CD4-positive, alpha-beta T cell treated with Interleukin-12 subunit alpha and Interleukin-12 subunit beta, for 1 hour (primary cell): ENCODE measurements at regions not wholly inside any gene's neighbourhood (a gene's known extent, or its start where the extent isn't known, plus 50 kb on each side); places are given as distances from the start of the nearest gene placed in this dataset.
"Not testable (repeated sequence)": the region's sequence is repeated elsewhere in the genome, so short reads cannot be mapped to it uniquely, and the experiment has no call there.

Source experiments
- DNase-seq: peaks from one replicate; pipeline ENCODE4 v3.0.0-alpha.2; 2020

DNA sequence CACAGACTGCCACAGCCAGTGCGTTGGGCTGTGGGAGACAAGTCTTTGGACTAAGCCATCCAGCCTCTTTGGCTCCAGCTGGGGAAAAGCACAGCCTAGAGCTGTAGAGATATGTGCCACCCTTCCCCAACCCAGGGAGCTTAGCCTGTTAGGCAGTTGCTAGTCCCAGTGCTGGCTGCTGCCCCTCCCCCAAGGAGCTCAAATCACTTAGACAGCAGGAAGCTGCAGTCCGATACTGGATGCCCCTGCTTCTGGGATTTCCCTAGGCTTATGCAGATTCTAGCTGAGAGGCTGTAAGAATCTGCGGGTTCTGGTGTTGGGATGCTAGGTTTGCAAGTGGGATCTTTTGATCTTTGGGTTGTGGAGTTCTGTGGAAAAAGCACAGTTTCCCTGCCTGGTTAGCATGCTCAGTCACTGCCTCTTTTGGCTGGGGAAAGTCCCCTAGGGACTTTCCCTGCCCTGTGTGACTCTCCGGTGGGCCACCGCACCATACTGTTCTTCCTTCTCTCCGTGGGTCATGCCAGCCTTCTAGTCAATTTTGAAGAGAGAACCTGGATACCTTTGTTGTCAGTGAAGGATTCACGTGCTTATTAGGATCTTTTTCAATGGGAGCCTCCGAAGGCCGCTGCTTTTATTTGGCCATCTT lies 792.0 kb downstream of the KCNA4 start:
- DNase-seq: no peak

DNA sequence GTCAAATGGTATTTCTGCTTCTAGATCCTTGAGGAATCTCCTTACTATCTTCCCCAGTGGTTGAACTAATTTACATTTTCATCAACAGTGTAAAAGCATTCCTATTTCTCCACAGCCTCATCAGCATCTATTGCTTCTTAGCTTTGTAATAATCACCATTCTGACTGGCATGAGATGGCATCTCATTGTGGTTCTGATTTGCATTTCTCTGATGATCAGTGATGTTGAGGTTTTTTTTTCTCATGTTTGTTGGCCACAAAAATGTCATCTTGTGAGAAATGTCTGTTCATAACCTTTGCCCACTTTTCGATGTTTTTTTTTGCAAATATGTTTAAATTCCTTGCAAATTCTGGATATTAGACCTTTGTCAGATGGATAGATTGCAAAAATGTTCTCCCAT lies 797.3 kb downstream of the KCNA4 start:
- not testable (repeated sequence) for DNase-seq

DNA sequence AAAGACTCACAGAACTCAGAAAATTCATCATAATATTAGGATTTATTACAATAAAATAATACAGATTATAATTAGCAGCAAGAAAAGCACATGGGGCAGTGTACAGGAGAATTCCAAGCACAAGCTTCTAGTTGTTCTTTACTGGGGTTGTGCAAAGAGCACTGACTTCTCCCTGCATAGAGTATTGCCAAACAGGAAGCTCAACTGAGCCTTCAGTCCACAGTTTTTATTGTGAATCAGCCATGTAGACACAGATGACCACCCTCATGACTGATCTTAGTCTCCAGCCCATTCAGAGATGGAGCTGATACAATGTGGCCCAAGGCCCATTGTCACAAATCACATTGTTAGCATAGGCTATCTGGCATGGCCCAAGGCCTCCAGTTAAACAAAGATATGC lies 798.9 kb downstream of the KCNA4 start:
- no peak for DNase-seq

DNA sequence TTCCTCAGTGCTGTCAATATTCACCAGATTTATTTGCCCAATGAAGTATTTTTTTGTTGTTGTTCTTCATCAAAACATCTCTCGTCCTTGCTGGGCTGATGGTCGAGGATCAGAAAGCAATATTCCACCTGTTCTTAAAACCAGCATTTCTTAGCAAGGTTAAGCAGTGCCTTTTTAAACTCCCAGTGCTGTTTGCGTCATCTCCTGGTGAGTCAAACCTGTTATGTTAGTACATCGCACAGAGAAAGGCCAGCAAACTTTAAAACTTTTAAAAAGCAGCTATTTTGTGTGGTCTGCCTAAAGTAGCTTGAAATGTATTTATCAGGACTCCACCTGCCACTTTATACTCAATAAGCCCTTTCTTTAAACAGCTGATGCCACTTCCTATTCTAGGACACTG lies 802.0 kb downstream of the KCNA4 start:
- DNase-seq: no peak

DNA sequence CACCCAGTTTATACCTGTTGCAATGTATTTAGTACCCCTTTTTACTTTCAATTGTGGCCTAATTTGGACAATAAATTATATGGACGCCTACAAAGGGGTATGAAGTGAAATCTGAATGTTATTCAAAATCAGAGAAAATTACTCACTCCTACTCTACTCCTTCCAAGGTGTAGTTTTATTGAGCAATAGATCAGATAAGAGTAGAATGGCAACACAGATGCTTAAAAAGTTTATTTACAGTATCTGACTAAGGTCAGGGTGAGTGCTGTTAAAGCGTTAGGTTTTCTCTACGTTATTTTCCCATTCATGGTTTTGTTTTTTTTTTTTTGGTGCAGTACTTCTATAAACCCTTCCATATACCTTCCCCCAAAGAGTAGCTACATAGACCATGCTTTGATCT lies 805.6 kb downstream of the KCNA4 start:
- no peak for DNase-seq

DNA sequence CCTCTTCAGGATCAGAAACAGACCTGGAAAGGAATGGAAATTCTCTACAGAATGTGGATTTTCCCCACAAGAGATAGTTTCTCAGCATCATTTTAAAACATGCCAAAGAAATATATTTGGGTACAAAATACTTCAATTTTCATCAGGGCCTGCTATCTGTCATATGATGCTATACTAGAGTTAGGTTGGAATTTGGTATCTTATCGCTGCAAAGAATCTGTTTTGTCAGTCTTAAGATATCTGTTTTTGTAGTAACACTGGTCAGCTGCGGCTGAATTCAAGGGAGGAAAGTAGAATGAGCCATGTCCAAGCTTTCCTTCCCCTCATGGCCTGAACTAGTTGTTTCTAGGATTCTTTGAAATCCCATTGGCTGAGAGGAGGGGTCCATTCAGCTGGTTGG lies 806.4 kb downstream of the KCNA4 start:
- no peak for DNase-seq

DNA sequence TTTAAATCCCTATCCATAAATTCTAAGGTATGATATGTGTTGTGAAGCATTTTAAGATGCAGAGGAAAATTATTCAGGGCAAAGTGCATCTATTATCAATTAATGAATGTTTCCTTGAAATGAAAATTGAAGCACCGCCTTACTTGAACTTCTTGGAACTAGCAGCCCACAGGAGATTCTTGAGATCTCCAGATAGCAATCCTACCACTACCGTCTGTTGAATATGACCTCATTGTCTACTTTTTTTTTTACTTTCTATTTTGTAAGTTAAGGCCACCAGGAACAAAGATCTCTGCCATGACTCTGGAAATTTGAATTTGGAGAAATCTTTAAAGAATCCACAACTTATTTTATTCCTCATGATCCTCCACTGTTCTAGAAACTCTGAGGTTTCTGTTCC lies 808.7 kb downstream of the KCNA4 start:
- no peak for DNase-seq

DNA sequence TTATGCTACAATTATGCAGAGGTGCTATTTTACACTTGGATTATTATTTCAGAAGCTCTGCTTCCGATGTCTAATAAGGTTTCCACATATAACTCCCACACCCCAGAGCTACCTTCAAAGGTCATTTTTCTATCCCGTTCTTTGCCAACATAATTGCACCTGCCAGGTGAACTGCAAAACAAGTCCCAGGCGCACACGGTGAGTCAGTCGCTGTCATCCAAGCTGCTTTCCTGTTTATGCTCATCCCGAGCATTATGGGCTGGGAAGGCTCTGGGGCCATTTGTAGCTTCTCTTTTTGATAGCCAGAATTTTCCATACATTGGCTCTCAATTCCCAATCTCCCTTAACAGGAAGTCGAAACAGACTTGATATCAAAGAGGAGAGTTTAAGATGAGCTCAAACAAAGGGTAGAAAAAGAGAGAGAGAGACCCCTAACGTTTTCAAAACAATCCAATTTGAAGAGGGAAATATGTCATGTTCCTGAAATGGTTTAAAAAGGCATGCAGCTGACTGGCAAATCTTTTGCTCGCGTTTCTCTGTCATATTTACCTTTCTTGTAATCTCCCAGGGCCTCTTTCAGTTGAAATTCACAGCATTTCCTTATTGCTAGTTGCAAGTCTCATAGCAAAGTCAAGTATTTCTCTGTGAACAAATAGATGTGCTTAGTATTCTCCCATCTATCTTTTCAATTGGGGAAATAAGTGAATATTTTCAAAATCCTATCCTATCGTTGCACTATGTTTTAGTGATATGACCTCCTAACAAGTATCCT lies 815.9 kb downstream of the KCNA4 start:
- no peak for DNase-seq

DNA sequence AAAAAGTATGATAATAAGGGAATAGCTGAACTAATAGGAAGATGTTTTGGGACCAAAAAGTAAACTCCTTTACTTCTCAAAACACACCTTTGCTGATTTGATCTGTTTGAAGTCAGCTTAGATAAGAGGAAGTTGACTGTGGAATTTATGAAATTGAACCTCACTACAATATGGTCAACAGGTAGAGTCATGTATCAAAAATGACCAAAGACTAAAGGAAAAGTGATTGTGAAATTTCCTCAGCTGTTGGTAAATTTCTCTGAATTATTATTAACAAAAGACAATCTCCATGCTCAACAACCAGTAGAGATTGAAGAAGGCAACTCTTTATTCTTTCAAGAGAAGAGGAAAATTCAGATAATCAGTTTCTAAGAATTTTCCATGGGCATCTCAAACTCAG lies 826.5 kb downstream of the KCNA4 start:
- DNase-seq: no peak

DNA sequence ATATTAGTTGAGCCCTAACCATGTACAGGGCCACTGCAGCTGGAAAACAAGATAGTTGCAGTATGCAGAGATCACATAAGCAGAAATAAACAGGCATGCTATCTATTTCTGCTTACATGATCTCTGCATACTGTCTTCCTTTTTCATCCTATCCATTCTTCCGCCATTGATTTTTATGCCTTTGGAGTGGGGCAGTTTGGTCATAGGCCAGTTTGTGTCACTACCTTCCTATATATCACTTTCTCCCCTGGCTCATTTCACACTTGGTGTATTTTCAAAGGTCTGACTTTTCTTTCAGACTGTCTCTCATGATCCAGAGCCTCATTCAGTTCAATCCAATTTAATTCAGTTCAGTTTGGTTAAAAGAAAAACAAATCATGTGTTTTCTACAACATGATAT lies 829.6 kb downstream of the KCNA4 start:
- DNase-seq: no peak

DNA sequence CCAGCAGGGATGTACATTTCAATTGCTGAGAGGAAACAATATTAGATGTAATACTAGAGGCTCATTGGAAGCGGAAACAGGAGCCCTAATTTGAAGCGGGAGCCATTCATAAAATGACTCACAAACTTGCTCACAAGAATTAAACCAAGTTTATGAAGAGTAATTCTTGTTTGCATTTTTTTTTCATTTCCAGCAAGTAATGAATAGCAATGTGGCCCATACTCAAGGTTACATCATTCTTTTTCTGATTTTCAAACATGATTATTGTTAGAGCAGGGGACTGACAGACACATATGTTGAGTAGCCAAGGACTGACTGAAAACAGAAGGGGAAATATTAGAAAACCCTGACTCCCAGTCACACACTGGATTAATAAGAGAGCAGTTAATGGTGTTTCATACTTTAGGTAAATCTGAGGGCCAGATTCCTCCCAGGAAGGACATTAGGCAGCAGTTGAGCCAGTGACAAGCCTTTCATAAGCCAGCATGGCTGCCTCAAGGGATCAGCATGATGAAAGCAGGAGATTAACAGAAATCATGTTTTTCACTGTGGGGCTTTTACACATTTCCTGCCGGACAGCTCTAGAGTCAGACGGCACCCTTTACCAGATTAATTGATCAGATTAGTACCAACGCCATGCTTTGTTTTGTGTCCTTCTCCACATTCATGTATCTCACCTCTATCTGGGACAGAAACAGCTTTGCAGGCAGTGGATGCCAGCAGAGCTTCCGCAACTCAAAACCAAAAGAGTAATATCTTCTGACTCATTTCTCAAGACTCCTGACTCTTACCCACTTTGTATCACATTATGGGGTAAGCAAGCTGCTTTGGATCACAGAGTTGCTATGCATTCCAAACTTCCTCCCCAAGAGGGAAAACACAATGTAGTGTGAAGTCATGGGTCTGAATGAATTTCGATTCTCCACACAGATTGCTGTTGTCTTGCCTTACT lies 831.6 kb downstream of the KCNA4 start:
- no peak for DNase-seq

DNA sequence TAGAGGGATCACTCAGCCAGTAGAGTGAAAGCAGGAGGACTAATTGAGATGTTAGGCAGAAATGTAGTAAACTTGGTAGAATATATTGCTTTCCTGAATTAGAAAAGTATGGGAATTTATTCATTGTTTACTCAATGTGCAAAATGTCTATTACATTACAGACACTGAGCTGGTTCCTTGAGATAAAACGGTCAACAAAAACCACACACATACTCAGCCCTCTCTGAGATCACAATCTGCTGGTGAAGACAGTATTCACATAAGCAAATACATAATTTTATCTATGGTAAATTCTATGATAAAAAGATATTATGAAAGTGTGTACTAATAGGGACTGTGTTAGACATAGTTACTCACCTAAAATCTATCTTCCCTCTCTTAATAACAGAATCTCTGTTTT lies 833.5 kb downstream of the KCNA4 start:
- DNase-seq: no peak

DNA sequence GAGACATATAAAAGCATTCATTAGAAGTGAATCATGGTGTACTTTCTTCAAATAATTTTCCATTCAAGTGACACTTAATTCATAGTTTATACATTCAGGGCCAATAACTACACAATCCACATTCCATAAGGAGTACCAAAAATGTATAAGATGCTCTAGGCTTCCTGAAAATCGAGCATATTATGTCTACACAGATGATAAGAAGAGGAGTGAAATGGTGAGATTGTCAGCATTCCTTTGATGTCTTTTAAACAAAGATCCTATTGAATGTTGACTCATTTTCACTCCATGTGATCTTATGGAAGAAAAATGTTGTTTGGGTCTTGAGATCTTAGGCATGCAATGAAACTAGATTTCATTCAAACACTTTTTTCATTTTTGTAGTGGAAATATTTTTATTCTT lies 843.2 kb downstream of the KCNA4 start:
- DNase-seq: no peak

DNA sequence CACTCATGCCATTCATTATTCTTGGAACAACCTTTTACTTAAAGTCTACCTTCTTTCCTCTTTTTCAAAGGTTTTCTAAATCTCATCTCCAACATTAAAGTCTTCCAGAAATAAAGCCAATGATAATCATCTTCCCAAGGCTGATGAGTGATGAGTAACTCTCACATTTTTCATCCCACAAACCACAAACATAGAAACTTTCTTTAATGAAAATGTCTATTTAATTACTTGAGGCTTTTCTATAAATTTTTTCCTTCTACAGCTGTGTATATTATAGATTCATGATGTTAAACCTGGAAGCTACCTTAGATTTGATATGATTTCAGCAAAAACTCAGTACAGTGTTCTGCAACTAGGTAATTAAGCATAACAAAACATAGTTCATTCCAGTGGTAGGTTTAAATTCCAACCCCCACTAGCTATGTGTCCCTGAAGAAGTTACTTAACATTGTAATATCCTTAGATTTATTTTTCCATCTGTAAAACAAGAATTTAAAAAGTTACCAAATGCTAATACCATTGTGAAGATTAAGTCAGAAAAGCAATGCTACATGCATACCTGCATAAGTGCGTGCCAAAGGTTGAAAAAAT lies 845.4 kb downstream of the KCNA4 start:
- no peak for DNase-seq

DNA sequence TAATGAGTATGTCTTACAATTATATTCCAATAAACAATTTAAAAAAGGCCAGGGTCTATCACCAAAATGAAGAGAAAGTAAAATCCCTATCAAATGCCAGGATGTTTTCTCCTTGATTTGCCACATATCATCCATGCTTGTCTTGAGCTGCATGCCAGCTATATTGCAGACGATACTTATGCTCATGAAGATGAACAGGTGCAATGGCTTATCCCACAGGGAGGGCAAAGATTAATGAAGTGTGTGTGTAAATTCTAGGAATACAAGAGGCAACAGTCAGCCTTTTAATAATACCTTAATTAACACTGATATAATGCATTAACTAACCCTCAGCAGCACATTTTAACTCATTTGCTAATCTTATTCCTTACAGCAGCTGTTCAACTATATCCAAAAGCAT lies 850.5 kb downstream of the KCNA4 start:
- no peak for DNase-seq

DNA sequence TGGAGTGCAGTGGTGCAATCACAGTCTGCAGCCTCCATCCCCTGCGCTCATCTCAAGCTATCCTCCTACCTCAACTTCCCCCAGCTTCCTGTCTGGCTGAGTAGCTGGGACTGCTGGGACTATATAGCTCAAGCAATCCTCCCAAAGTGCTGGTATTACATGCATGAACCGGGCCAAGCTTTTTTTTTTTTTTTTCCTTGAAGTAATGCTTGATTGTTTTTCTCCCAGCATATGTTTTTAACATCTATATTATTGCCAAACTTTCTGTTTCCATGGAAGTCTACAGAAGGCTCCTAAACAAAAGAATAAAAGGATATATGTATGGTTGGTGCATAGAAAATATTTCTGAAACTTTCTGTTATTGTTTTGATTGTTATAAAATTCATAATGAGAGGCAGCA lies 853.6 kb downstream of the KCNA4 start:
- DNase-seq: no peak

DNA sequence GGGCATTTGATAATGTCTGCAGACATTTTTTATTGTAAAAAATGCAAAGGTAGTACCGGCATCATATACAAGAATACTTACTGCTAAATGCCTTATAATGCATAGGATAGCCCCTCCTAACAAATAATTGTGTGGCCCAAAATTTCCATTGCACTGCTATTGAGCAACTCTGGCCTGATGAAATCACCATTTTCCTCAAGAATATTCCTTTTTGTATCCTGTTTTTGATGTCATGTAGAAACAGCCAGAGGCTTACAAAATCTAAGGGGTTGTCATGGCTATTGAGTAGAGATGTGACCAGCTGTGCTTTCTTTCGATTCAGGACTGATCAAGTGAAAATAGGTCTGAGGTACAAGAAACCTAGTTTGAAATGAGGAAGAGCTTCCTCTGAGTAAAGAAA lies 854.3 kb downstream of the KCNA4 start:
- DNase-seq: no peak

DNA sequence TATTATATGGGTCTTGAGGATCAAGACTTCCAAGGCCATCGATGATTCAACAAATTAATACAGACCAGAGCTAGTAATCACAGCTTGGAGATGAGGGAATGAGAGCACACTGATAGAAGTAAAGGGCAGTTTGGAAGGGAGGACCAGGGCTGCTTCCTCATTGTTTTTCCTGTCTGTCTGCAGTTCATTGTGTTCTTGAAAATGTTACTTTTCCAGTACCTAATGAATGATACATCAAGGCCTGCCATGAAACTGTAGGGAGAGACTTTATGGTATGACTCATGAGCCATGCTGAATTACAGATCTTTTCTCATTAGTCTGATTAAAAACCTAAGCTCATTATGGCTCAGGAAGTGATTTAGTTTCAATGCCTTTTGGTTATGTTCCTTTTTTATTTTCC lies 855.6 kb downstream of the KCNA4 start:
- no peak for DNase-seq

DNA sequence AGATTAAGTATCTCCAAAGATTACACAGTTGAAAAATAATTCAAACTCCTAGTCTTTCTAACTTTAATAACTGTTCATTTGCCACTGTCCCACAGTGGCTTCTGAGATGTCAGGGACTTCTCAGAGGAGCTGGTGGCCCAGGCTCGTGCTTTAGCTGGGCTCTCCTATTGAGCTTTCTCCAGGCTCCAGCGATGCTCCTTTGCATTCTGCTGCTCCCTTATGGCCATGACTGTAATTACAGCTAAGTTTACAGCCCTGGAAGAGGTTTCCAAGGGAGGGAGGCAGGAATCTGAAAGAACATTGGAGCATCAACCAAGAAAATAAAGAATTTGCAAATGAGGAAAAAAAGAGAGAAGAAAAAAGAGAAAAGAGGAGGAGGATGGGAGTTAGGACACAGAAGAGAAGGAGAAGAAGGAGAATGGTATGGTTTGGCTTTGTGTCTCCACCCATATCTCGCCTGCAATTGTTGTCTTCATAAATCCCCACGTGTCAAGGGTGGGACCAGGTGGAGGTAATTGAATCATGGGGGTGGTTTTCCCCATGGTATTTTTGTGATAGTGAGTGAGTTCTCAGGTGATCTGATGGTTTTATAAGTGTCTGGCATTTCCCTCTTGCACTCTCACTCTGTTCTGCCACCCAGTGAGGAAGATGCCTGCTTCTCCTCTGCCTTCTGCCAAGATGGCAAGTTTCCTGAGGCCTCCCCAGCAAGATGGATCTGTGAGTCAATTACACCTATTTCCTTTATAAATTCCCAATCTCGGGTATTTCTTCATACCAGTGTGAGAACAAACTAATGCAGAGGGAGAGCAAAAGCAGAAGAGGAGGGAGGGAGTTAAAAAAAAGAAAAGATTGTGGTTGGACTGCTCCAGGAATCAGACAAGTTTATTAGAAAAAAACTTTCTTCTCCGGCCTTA lies 857.0 kb downstream of the KCNA4 start:
- no peak for DNase-seq

DNA sequence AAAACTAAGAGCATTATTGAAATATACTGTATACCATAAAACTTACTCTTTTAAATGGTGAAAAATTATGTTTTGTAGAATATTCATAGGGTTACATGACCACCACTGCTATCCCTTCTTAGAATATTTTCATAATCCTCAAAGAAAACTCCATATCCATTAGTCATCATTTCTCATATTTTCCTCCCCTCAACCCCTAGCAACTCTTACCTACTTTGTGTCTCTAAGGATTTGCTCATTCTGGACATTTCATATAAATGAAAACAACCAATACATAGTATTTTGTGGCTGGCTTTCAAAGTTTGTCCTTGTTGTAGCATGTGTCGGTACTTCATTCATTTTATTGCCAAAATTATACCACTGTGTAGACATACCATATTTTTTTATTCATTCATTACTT lies 863.8 kb downstream of the KCNA4 start:
- no peak for DNase-seq

DNA sequence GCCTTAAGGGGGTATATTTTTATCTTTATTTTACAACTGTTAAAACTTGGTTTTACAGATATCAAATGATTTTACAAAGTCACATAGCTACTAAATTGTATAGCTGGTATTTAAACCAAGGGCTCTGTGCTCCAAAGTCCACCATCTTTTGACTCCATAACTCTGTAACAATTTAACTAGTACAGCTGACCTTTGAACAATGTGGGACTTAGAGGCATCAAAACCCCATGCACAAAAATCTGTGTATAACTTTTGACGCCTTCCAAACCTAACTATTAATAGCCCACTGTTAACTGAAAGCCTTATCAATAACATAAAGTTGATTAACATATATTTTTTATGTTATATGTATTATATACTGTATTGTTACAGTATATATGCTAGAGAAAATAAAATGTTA lies 874.3 kb downstream of the KCNA4 start:
- not testable (repeated sequence) for DNase-seq

DNA sequence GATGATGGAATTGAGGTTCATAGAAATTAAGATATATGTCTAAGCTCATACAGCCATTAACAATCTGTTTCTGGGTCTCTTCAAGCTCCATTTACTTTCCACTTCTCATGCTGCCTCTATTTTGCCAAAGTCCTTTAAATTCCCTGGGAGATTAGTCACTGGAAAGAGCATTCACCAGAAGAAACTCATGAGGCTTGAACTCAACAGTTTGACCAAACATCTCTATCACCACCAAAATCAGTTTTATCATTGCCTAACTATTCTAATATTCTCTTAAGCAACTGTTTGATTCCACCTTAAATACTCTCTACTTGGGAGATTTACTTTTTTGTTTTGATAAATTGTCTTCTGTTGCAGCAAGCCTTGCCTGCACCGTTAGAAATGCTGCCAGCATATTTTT lies 881.3 kb downstream of the KCNA4 start:
- no peak for DNase-seq
